ENCODE measurements at regions not wholly inside any gene's neighbourhood (a gene's known extent, or its start where the extent isn't known, plus 50 kb on each side); places are given as distances from the start of the nearest gene placed in this dataset.
A peak's percentile ranks its signal among the peaks of the same experiment; 100 is the strongest.

DNA sequence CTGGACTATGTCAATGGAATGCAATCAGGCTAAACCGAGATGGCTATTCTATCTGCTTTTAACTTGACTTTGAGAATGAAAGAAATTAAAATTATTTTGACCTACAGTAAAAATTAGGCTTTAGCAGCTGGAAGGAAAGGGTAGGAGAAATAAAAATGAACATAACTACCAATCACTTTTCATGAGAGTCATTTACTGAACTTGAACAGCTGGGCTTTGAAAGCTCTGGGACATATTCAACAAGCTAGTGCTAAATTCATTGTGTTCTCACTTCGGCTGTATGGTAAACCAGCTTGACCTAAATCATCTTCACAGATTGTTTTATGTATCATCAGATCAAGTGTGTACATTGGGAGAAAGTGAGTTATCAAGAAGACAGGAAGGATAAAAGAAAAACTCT lies 161.5 kb upstream of the STXBP5 start:
- no peak for DNase-seq (ENCODE audit: low read depth)
- TF ChIP-seq, protein P1, sequence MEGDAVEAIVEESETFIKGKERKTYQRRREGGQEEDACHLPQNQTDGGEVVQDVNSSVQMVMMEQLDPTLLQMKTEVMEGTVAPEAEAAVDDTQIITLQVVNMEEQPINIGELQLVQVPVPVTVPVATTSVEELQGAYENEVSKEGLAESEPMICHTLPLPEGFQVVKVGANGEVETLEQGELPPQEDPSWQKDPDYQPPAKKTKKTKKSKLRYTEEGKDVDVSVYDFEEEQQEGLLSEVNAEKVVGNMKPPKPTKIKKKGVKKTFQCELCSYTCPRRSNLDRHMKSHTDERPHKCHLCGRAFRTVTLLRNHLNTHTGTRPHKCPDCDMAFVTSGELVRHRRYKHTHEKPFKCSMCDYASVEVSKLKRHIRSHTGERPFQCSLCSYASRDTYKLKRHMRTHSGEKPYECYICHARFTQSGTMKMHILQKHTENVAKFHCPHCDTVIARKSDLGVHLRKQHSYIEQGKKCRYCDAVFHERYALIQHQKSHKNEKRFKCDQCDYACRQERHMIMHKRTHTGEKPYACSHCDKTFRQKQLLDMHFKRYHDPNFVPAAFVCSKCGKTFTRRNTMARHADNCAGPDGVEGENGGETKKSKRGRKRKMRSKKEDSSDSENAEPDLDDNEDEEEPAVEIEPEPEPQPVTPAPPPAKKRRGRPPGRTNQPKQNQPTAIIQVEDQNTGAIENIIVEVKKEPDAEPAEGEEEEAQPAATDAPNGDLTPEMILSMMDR (IDR thresholded peaks at IDR 0.05; ENCODE audit: low read depth, low read length) = no peak
- TF ChIP-seq, protein P2, sequence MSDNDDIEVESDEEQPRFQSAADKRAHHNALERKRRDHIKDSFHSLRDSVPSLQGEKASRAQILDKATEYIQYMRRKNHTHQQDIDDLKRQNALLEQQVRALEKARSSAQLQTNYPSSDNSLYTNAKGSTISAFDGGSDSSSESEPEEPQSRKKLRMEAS (IDR thresholded peaks at IDR 0.05; ENCODE audit: low read depth, low read length) = no peak
- no peak for TF ChIP-seq POLR2A (IDR thresholded peaks at IDR 0.05; ENCODE audit: extremely low read depth, insufficient read length)
- TF ChIP-seq MYC (IDR thresholded peaks at IDR 0.05; ENCODE audit: low read depth, low read length) = no peak
- no peak overlapping the region for H3K4me3 ChIP-seq (ENCODE audit: low read depth, low read length)

DNA sequence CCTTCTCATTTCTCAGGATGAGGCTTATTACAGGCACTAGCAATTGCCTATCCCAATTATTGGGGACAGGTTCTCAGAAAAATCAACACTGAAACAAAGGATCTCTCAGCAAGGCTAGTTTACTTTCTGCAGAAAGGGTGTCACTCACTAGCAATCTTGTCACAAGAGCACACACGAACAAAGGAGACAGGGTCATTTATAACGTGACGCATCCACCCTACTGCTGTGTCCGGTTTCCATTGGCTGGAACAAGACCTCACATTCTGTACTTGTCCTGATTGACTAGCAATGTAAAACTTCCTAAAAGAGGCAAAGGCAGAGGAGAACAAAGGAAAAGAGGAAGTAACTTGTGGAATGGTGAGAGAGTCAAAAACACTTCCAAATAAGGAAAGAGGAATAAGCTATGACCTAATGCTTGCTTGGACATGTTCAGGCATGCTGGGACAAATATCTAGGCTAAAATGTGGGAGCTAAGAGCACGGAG lies 160.2 kb upstream of the STXBP5 start:
- peak; percentile 28 for DNase-seq (ENCODE audit: low read depth)
- H3K4me3 ChIP-seq (ENCODE audit: low read depth, low read length) = no peak overlapping the region
- TF ChIP-seq, protein P1 (IDR thresholded peaks at IDR 0.05; ENCODE audit: low read depth, low read length) = no peak
- no peak for TF ChIP-seq POLR2A (IDR thresholded peaks at IDR 0.05; ENCODE audit: extremely low read depth, insufficient read length)
- no peak for TF ChIP-seq MYC (IDR thresholded peaks at IDR 0.05; ENCODE audit: low read depth, low read length)
- TF ChIP-seq, protein P2 (IDR thresholded peaks at IDR 0.05; ENCODE audit: low read depth, low read length) = no peak

DNA sequence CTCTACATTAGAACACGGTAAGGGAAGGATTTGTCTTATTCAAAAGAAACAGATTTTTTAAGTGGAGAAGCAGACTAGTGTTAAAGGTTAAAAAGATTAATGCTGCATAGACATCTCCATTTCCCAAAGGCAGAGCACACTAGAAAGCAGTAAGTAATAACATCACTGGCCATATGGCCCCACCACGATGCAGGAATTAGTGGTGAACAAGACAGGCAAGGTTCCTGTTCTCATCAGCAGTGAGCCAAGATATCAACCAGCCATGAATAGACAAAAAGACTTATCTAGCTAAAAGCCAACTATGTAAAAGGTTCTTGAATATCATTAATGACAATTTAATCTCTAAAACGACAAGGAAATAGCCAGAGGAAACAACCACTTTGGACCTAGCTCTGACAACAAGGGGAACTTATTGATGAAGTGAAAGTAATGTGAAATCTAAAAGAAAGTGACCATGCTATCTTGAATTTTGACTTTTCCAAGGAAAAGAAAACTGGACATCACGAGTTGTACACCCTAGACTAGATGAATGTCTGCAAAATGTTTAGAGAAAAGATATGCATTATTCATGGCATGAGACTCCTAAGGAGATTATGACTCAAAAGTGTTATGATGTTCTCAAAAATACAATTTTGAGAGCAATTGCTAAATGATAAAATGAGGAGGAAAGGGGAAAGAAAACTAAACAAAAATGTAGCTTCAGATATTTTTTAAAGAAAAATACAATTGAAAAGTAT lies 157.9 kb upstream of the STXBP5 start:
- no peak overlapping the region for H3K4me3 ChIP-seq (ENCODE audit: low read depth, low read length)
- no peak for TF ChIP-seq POLR2A (IDR thresholded peaks at IDR 0.05; ENCODE audit: extremely low read depth, insufficient read length)
- TF ChIP-seq MYC (IDR thresholded peaks at IDR 0.05; ENCODE audit: low read depth, low read length) = no peak
- TF ChIP-seq, protein P2 (IDR thresholded peaks at IDR 0.05; ENCODE audit: low read depth, low read length) = no peak
- TF ChIP-seq, protein P1 (IDR thresholded peaks at IDR 0.05; ENCODE audit: low read depth, low read length) = no peak
- no peak for DNase-seq (ENCODE audit: low read depth)

DNA sequence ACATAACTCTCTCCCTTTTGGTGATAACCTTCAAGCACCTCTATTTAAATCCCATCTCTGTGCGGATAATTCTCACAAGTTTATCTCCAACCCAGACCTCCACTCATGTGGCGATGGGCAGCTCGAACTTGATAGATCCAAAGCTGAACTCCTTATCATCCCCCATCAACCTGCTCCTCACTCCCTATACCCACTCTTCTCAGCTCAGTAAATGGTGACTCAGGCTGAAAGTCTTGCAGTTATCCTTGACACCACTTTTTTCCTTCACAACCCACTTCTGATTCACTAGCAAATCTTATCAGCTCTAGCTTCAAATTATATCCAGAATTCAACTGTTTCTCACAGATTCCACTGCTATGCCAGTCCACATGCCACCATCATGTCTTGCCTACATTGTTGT lies 155.3 kb upstream of the STXBP5 start:
- no peak for DNase-seq (ENCODE audit: low read depth)
- no peak for TF ChIP-seq MYC (IDR thresholded peaks at IDR 0.05; ENCODE audit: low read depth, low read length)
- no peak overlapping the region for H3K4me3 ChIP-seq (ENCODE audit: low read depth, low read length)

DNA sequence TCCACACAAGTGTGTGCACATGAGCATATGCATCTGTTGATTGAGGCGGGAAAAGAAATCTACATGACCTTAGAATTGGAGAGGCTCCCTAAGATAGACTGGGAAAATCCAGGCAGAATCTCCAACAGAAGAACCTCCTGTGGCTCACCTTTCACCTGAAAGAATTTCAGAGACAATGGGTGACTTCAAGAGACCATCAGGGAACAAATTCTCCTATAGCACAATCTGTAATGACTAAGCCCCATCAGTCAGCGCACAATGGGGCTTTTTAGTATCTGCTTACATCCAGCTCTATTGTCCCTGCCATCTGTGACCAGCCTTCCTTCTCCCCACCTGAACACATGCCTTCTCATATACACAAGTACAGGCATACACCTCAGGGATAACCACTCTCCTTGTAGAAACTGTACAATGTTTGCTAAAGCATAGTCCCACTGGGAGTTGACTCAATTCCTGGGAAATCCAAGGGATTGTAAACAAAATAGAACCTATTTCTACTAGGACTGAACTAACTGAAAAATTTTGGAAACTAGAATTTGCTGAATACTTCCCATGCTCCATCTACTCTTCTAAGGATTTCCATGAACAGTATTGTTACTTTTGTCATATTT lies 150.8 kb upstream of the STXBP5 start:
- TF ChIP-seq, protein P2 (IDR thresholded peaks at IDR 0.05; ENCODE audit: low read depth, low read length) = no peak
- no peak for TF ChIP-seq POLR2A (IDR thresholded peaks at IDR 0.05; ENCODE audit: extremely low read depth, insufficient read length)
- TF ChIP-seq MYC (IDR thresholded peaks at IDR 0.05; ENCODE audit: low read depth, low read length) = no peak
- TF ChIP-seq, protein P1 (IDR thresholded peaks at IDR 0.05; ENCODE audit: low read depth, low read length) = no peak
- no peak for DNase-seq (ENCODE audit: low read depth)
- no peak overlapping the region for H3K4me3 ChIP-seq (ENCODE audit: low read depth, low read length)

DNA sequence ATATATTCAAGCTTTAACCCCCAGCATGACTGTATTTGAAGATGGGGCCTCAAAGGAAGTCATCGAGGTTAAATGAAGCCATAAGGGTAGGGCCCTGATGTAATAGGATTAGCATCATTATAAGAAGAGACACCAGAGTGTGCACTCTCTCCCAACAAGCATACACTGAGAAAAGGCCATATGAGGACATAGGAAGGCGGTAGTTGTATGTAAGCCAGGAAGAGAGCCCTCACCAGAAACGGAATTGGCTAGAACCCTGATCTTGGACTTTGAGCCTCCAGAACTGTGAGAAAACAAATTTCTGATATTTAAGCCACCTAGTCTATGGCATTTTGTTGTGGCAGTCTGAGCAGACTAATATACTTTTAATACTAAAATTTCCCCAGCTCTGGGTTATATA lies 150.1 kb upstream of the STXBP5 start:
- no peak overlapping the region for H3K4me3 ChIP-seq (ENCODE audit: low read depth, low read length)
- TF ChIP-seq, protein P1 (IDR thresholded peaks at IDR 0.05; ENCODE audit: low read depth, low read length) = no peak
- TF ChIP-seq, protein P2 (IDR thresholded peaks at IDR 0.05; ENCODE audit: low read depth, low read length) = no peak
- TF ChIP-seq POLR2A (IDR thresholded peaks at IDR 0.05; ENCODE audit: extremely low read depth, insufficient read length) (no peak), MYC (IDR thresholded peaks at IDR 0.05; ENCODE audit: low read depth, low read length) (no peak)
- peak; percentile 14 for DNase-seq (ENCODE audit: low read depth)
